ENCODE measurements at regions not wholly inside any gene's neighbourhood (a gene's known extent, or its start where the extent isn't known, plus 50 kb on each side); places are given as distances from the start of the nearest gene placed in this dataset.

- DNase-seq (ENCODE audit: low spot score), result no peak
- Histone ChIP-seq H3K4me1 (no peaks in the 10 kb centered on the region), H3K27ac (no peak overlapping the region), H3K27me3 (no peaks in the 10 kb centered on the region), H3K36me3 (no peaks in the 10 kb centered on the region), H3K4me3 (no peak overlapping the region), H3K9me3 (no peaks in the 10 kb centered on the region)
- TF ChIP-seq CTCF (IDR thresholded peaks at IDR 0.05), result no peak
These were observed 329.3 kb downstream of the ACTL7B start for GRCh38 chr9:108526518-108526917.

DNA sequence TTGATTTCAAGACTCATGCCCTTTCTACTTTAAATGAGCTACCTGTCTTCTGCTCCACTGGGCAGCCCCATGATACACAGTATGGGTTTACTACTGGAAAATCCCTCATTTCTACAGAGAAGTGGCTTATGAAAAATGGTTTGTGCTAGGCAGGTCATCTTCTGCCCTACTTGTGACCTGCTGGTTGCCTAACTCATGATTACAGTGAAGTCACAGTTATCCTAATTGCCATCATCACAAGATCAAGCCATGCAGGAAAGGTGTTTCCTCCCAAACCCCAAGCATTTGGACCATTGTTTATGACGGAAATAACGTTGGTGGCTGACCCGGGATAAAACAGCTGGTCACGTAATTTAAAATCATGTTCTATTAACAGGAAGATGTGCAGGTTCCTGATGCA lies 330.6 kb downstream of the ACTL7B start:
- H3K27me3 ChIP-seq, result no peaks in the 10 kb centered on the region
- no peaks in the 10 kb centered on the region for H3K36me3 ChIP-seq
- H3K4me1 ChIP-seq, result no peaks in the 10 kb centered on the region
- no peak for TF ChIP-seq CTCF (IDR thresholded peaks at IDR 0.05)
- DNase-seq (ENCODE audit: low spot score), result no peak
- no peaks in the 10 kb centered on the region for H3K9me3 ChIP-seq
- H3K27ac ChIP-seq, result no peak overlapping the region
- no peak overlapping the region for H3K4me3 ChIP-seq

DNA sequence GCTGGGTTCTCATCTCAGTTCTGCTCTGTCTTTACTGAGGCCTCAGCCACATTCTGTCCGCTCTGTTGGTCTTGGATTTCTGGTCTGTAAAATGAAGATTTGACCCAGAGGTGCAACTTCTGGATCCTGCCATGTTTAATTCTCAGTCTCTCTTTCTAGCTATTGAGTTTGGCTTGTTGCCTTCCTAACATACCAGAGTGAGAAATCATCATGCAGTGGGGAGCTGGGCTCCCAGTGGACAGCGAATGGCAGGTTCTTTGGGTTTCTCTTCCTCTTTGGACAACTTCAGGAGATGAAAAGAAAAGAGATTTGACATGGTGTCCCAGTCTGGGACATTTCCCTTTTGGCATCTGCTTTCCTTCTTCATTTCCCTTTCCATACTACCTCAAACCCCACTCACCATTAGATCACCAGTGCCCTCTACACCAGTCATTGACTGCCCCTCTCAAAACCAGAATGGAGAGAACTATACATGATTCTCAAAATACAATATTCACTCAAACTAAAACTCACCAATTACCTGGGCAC lies 334.7 kb downstream of the ACTL7B start:
- Histone ChIP-seq H3K36me3 (no peaks in the 10 kb centered on the region), H3K4me3 (no peak overlapping the region), H3K9me3 (no peaks in the 10 kb centered on the region), H3K27ac (no peak overlapping the region), H3K27me3 (no peaks in the 10 kb centered on the region), H3K4me1 (peaks cover 0 to 4% of the 10 kb centered on the region in 2 donors)
- DNase-seq (ENCODE audit: low spot score), result no peak
- no peak for TF ChIP-seq CTCF (IDR thresholded peaks at IDR 0.05)

DNA sequence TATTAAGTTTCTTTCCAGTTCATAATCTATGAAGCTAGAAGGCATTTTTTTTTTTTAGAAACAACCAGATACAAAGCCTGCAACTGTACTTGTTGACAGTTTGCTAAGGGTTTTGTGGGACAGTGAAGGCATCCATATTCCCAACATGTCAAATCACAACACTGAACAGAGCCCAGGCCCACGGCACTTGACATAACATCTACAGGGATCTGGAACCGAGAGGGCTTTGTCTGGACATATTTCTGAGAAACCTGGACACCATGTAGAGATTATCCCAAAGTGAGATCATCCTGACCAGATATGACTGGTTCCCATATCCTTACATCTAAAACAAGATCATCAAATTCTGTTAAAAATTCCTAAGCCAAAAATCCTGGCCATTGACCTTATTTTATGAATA lies 336.3 kb downstream of the ACTL7B start:
- no peak for DNase-seq (ENCODE audit: low spot score)
- Histone ChIP-seq H3K36me3 (no peaks in the 10 kb centered on the region), H3K4me1 (peaks cover 0 to 4% of the 10 kb centered on the region in 2 donors), H3K9me3 (no peaks in the 10 kb centered on the region), H3K27me3 (no peaks in the 10 kb centered on the region), H3K4me3 (no peak overlapping the region), H3K27ac (no peak overlapping the region)
- TF ChIP-seq CTCF (IDR thresholded peaks at IDR 0.05), result no peak

DNA sequence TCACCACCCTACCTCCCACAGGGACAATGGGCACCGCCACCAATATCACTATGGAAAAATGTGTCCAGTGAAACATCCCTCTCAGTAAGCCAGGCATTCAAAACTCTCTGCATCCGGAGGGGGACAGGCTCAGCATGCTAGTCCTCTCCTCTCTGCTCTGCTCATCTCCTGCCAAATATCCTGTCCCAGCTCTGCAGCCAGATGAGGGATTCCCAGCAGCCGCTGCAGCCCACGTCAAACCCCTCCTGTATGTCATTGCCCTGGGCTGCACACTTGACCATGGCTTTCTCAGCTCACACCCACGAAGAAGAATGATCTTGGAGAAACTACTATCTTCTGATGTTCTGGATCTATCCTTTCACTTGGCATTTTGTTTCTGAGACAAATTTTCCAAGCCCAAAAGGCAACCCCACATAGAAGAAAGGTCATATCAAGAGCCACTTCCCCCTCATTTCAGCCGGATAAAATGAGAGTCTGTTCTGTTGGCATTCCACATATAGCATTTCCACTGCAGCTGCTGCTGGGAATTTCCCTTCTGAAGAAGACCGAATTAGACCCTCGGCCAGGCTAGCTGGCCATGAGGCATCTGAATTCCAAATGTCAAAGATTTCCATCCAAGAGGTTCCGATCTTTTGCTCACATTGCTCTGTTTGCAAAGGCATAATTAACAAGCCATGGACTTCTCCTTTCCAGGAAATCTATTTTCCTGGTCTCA lies 338.0 kb downstream of the ACTL7B start:
- no peak overlapping the region for H3K4me3 ChIP-seq
- TF ChIP-seq CTCF (IDR thresholded peaks at IDR 0.05), result no peak
- H3K4me1 ChIP-seq, result peaks cover 0 to 4% of the 10 kb centered on the region in 2 donors
- no peaks in the 10 kb centered on the region for H3K9me3 ChIP-seq
- H3K27ac ChIP-seq, result no peak overlapping the region
- no peaks in the 10 kb centered on the region for H3K27me3 ChIP-seq
- DNase-seq (ENCODE audit: low spot score), result no peak
- H3K36me3 ChIP-seq, result no peaks in the 10 kb centered on the region

GRCh38 chr9:108516391-108516790 lies 339.4 kb downstream of the ACTL7B start:
- H3K27ac ChIP-seq, result no peak overlapping the region
- H3K27me3 ChIP-seq, result no peaks in the 10 kb centered on the region
- H3K9me3 ChIP-seq, result no peaks in the 10 kb centered on the region
- H3K36me3 ChIP-seq, result no peaks in the 10 kb centered on the region
- DNase-seq (ENCODE audit: low spot score), result no peak
- no peak for TF ChIP-seq CTCF (IDR thresholded peaks at IDR 0.05)
- peaks cover 0 to 4% of the 10 kb centered on the region in 2 donors for H3K4me1 ChIP-seq
- no peak overlapping the region for H3K4me3 ChIP-seq
